GM20000 (cell line): ENCODE measurements at regions not wholly inside any gene's neighbourhood (a gene's known extent, or its start where the extent isn't known, plus 50 kb on each side); places are given as distances from the start of the nearest gene placed in this dataset.

ENCODE experiments used
- DNase-seq: peaks from one replicate; pipeline ENCODE4 v3.0.0; 2012; ENCODE audit warnings: low spot score
- CTCF ChIP-seq: IDR thresholded peaks from 2 replicates; pipeline ENCODE4 v1.5.1; 2012; ENCODE audit warnings: mild to moderate bottlenecking, control low read depth; ENCODE audit errors: extremely low read depth, missing control alignments

- no peak for TF ChIP-seq CTCF
- no peak for DNase-seq
Measured at GRCh38 chr12:76649099-76649498, 89.5 kb upstream of the OSBPL8 start.

GRCh38 chr12:76652402-76652801, 92.8 kb upstream of the OSBPL8 start:
- DNase-seq, result no peak
- TF ChIP-seq CTCF, result no peak

GRCh38 chr12:76653342-76653741, 93.8 kb upstream of the OSBPL8 start:
- DNase-seq, result no peak
- no peak for TF ChIP-seq CTCF

GRCh38 chr12:76664731-76665130, 99.2 kb upstream of the ZDHHC17 start:
- DNase-seq, result no peak
- TF ChIP-seq CTCF, result no peak

- no peak for DNase-seq
- TF ChIP-seq CTCF, result no peak
Measured at GRCh38 chr12:76666290-76666835, 97.6 kb upstream of the ZDHHC17 start.

- no peak for DNase-seq
- TF ChIP-seq CTCF, result no peak
Measured at GRCh38 chr12:76669981-76670380, 93.9 kb upstream of the ZDHHC17 start.

- no peak for TF ChIP-seq CTCF
- DNase-seq, result no peak
Measured at GRCh38 chr12:76670776-76671175, 93.1 kb upstream of the ZDHHC17 start.
